Omental fat pad (tissue), 3 donors: ENCODE measurements at regions not wholly inside any gene's neighbourhood (a gene's known extent, or its start where the extent isn't known, plus 50 kb on each side); places are given as distances from the start of the nearest gene placed in this dataset.
"Not testable (repeated sequence)": the region's sequence is repeated elsewhere in the genome, so short reads cannot be mapped to it uniquely, and the experiment has no call there.

ENCODE experiments used
- ATAC-seq: fragments of 150-250 bp; one replicate; pipeline ENCODE4 v1.9.1; 2016; ENCODE audit warnings: mild to moderate bottlenecking, moderate library complexity; ENCODE audit not compliant: low FRiP score
- DNase-seq: peaks from one replicate; pipeline ENCODE4 v3.0.0-alpha.2; 2019; ENCODE audit warnings: low spot score
- CTCF ChIP-seq, 3 donors: fragments of 450-650 bp; IDR thresholded peaks; one replicate each; pipeline ENCODE4 v1.5.1; 2016 to 2017; ENCODE audit warnings: antibody characterized with exemption in 3 of 3, mild to moderate bottlenecking in 3 of 3, moderate library complexity in 2 of 3

- ATAC-seq = no peak
- no peak for DNase-seq
- TF ChIP-seq CTCF (IDR thresholded peaks at IDR 0.05) = no peak
Observed at GRCh38 chr12:46628176-46628575, 197.6 kb downstream of the SLC38A4 start.

GRCh38 chr12:46627686-46628085 lies 198.1 kb downstream of the SLC38A4 start:
- DNase-seq (no peak), ATAC-seq (no peak)
- TF ChIP-seq CTCF (IDR thresholded peaks at IDR 0.05) = no peak

GRCh38 chr12:46619474-46619873 lies 206.3 kb downstream of the SLC38A4 start:
- not testable (repeated sequence) for ATAC-seq

GRCh38 chr12:46617737-46618136 lies 208.1 kb downstream of the SLC38A4 start:
- ATAC-seq, DNase-seq: not testable (repeated sequence)

More at GRCh38 chr12:46619474-46619873, 206.3 kb downstream of the SLC38A4 start:
- not testable (repeated sequence) for DNase-seq

DNA sequence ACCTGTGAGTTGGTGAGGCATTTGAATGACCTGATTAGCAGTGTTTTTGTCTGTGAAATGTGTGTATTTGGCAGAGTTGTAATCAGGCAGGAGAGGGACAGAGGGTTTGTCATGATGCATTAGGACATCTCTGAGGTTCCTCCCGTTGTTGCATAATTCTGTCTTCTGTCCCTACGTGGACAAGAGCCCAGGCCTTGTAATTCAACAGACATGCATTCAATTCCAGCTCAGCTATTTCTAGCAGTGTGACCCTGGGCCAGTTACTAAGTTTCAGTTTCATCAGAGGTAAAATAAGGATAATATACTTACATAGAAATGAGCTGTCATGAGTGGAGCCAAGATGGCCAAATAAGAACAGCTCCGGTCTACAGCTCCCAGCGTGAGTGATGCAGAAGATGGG lies 208.6 kb downstream of the SLC38A4 start:
- TF ChIP-seq CTCF (IDR thresholded peaks at IDR 0.05) = no peak
- ATAC-seq (peak; percentile 71), DNase-seq (no peak)

DNA sequence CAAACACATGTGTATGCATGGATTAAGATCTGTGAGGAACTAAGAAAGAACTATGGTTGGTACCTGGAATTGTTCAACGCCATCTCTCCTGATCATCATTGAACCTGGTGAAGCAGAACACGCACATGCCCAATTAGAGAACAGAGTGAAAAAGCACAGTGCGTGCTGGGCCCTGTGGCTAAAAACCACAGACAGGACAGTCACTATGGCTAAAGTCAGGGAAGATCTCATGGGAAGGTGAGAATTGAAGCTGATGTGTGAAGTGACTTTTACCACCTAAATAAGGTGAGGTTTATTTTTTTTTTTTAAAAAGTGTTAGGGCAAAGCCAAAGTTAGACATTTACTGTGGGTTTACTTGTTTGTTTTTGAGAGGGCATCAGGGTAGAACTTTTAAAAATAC lies 215.0 kb downstream of the SLC38A4 start:
- TF ChIP-seq CTCF (IDR thresholded peaks at IDR 0.05) = no peak
- ATAC-seq (no peak), DNase-seq (no peak)

GRCh38 chr12:46609674-46610073 lies 216.1 kb downstream of the SLC38A4 start:
- ATAC-seq (no peak), DNase-seq (no peak)
- TF ChIP-seq CTCF (IDR thresholded peaks at IDR 0.05) = no peak

- DNase-seq = no peak
- no peak for ATAC-seq
- no peak for TF ChIP-seq CTCF (IDR thresholded peaks at IDR 0.05)
Observed at GRCh38 chr12:46609273-46609623, 216.5 kb downstream of the SLC38A4 start.
